ENCODE measurements at regions not wholly inside any gene's neighbourhood (a gene's known extent, or its start where the extent isn't known, plus 50 kb on each side); places are given as distances from the start of the nearest gene placed in this dataset.

DNA sequence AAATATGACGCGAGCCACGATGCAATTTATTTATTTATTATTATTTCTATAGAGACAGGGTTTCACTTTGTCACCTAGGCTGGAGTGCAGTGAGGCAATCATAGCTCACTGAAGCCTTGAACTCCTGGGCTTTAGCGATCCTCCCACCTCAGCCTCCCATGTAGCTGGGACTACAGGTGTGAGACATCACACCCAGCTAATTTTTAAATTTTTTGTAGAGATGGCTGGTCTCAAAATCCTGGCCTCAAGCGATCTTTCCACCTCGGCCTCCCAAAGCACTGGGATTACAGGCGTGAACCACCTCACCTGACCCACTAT lies 63.6 kb downstream of the IRF2BP2 start:
- H3K4me2 ChIP-seq (ENCODE audit: insufficient read depth, low read length): no peak overlapping the region
- ChIA-PET CTCF (interaction anchor here (1.3 to 2.9 kb wide), 2 partner anchors 14 to 47 kb away, joined by 4 to 14 read pairs; no protein-coding TSS in a partner anchor), POLR2A (no interaction called here)
- TF ChIP-seq POLR2A (IDR thresholded peaks at IDR 0.05; ENCODE audit: low read depth, low read length): no peak
- TF ChIP-seq POLR2AphosphoS5 (IDR thresholded peaks at IDR 0.05; ENCODE audit: insufficient read depth, low read depth, low read length): no peak
- TF ChIP-seq FOS (IDR thresholded peaks at IDR 0.05; ENCODE audit: borderline replicate concordance, insufficient read depth, low read length): no peak
- no peak for TF ChIP-seq MYC (IDR thresholded peaks at IDR 0.05; ENCODE audit: low read depth, low read length)
- TF ChIP-seq EZH2 (IDR thresholded peaks at IDR 0.05; ENCODE audit: borderline replicate concordance, low read depth, low read length, severe bottlenecking): no peak
- no peak for TF ChIP-seq GATA2 (IDR thresholded peaks at IDR 0.05; ENCODE audit: insufficient read depth, insufficient read length, low read depth, low read length)
- TF ChIP-seq JUN (IDR thresholded peaks at IDR 0.05; ENCODE audit: borderline replicate concordance, insufficient read depth, insufficient read length, low read depth): no peak
- TF ChIP-seq, protein P1, sequence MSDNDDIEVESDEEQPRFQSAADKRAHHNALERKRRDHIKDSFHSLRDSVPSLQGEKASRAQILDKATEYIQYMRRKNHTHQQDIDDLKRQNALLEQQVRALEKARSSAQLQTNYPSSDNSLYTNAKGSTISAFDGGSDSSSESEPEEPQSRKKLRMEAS (IDR thresholded peaks at IDR 0.05; ENCODE audit: insufficient read depth, insufficient read length): no peak
- TF ChIP-seq, protein P2, sequence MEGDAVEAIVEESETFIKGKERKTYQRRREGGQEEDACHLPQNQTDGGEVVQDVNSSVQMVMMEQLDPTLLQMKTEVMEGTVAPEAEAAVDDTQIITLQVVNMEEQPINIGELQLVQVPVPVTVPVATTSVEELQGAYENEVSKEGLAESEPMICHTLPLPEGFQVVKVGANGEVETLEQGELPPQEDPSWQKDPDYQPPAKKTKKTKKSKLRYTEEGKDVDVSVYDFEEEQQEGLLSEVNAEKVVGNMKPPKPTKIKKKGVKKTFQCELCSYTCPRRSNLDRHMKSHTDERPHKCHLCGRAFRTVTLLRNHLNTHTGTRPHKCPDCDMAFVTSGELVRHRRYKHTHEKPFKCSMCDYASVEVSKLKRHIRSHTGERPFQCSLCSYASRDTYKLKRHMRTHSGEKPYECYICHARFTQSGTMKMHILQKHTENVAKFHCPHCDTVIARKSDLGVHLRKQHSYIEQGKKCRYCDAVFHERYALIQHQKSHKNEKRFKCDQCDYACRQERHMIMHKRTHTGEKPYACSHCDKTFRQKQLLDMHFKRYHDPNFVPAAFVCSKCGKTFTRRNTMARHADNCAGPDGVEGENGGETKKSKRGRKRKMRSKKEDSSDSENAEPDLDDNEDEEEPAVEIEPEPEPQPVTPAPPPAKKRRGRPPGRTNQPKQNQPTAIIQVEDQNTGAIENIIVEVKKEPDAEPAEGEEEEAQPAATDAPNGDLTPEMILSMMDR (IDR thresholded peaks at IDR 0.05; ENCODE audit: extremely low read depth in 1 of 2, insufficient read depth in 1 of 2, low read depth in 1 of 2, low read length in 2 of 2): no peak
- no peaks in the 10 kb centered on the region for H3K27me3 ChIP-seq (ENCODE audit: control insufficient read depth in 2 of 2, insufficient read depth in 2 of 2, low read length in 2 of 2)
- no peaks in the 10 kb centered on the region for H3K9me3 ChIP-seq (replicated peaks; ENCODE audit: control insufficient read depth, insufficient read depth, low read length)
- no peaks in the 10 kb centered on the region for H3K36me3 ChIP-seq (ENCODE audit: control insufficient read depth in 2 of 2, extremely low read depth in 1 of 2, insufficient read depth in 2 of 2, low read length in 2 of 2)
- H3K9ac ChIP-seq (replicated peaks; ENCODE audit: extremely low read depth, insufficient read depth, low read length): no peak overlapping the region
- no peak overlapping the region for H2AFZ ChIP-seq (ENCODE audit: low read depth, low read length)
- no TSS peak for BruUV-seq (replicated peaks)
- H3K4me1 ChIP-seq (ENCODE audit: control insufficient read depth, extremely low read depth, insufficient read depth, low read length): peaks cover 31% of the 10 kb centered on the region
- no peak overlapping the region for H3K4me3 ChIP-seq (replicated peaks in 1 of 3; ENCODE audit: insufficient read depth in 1 of 3, low read depth in 1 of 3, low read length in 3 of 3)
- no peaks in the 10 kb centered on the region for H3K79me2 ChIP-seq (ENCODE audit: control insufficient read depth, insufficient read depth, low read length)
- dilution Hi-C loops (cut with MboI; ENCODE audit: extremely low pct_ligation_motif_present, low sequenced_read_pairs) (no loop called here), intact Hi-C loops (cut with micrococcal nuclease) (no loop called here)
- no peaks in the 10 kb centered on the region for H3K9me1 ChIP-seq (replicated peaks; ENCODE audit: control insufficient read depth, extremely low read depth, insufficient read depth, low read length)
- no peaks in the 10 kb centered on the region for H4K20me1 ChIP-seq (replicated peaks; ENCODE audit: control insufficient read depth, extremely low read depth, insufficient read depth, low read length)
- FAIRE-seq: no peak
- no peak for DNase-seq (ENCODE audit: low read depth, low spot score)
- no peak overlapping the region for H3K27ac ChIP-seq (ENCODE audit: insufficient read depth, low read depth, low read length)
